ENCODE measurements at regions not wholly inside any gene's neighbourhood (a gene's known extent, or its start where the extent isn't known, plus 50 kb on each side); places are given as distances from the start of the nearest gene placed in this dataset.

- TF ChIP-seq CTCF (IDR thresholded peaks at IDR 0.05), result no peak
- TF ChIP-seq POLR2AphosphoS5 (IDR thresholded peaks at IDR 0.05; ENCODE audit: insufficient read depth in 1 of 2, low read depth in 1 of 2), result no peak
- no peak for TF ChIP-seq POLR2A (IDR thresholded peaks at IDR 0.05)
These were observed 161.1 kb upstream of the CADM1 start for GRCh38 chr11:115665175-115665821.
